ENCODE measurements at regions not wholly inside any gene's neighbourhood (a gene's known extent, or its start where the extent isn't known, plus 50 kb on each side); places are given as distances from the start of the nearest gene placed in this dataset.

- TF ChIP-seq CTCF (IDR thresholded peaks at IDR 0.05) (no peak), POLR2A (IDR thresholded peaks at IDR 0.05) (no peak), POLR2AphosphoS5 (IDR thresholded peaks at IDR 0.05) (no peak)
Observed at GRCh38 chr15:93290618-93290946, 201.6 kb upstream of the RGMA start.
